ENCODE measurements at regions not wholly inside any gene's neighbourhood (a gene's known extent, or its start where the extent isn't known, plus 50 kb on each side); places are given as distances from the start of the nearest gene placed in this dataset.

GRCh38 chr9:87441251-87441650 is 56.4 kb upstream of the DAPK1 start:
- TF ChIP-seq REST (IDR thresholded peaks at IDR 0.05; ENCODE audit: insufficient read depth in 1 of 2, low read depth in 2 of 2, low read length in 2 of 2) (no peak), POLR2AphosphoS5 (IDR thresholded peaks at IDR 0.05; ENCODE audit: low read depth, low read length) (no peak), TAF1 (IDR thresholded peaks at IDR 0.05; ENCODE audit: borderline replicate concordance, insufficient read depth, low read length) (no peak)

- TF ChIP-seq POLR2AphosphoS5 (IDR thresholded peaks at IDR 0.05; ENCODE audit: low read depth, low read length) = no peak
- TF ChIP-seq FOXP2 (optimal IDR thresholded peaks at IDR 0.05; ENCODE audit: borderline replicate concordance, extremely low read depth, extremely low read length, insufficient read depth) = no peak
- TF ChIP-seq SIN3A (IDR thresholded peaks at IDR 0.05; ENCODE audit: borderline replicate concordance, insufficient read depth, low read length) = no peak
- TF ChIP-seq TAF1 (IDR thresholded peaks at IDR 0.05; ENCODE audit: borderline replicate concordance, insufficient read depth, low read length) = no peak
- TF ChIP-seq REST (IDR thresholded peaks at IDR 0.05; ENCODE audit: insufficient read depth in 1 of 2, low read depth in 2 of 2, low read length in 2 of 2) = no peak
Observed at GRCh38 chr9:87442451-87442850, 55.2 kb upstream of the DAPK1 start.

GRCh38 chr9:87443006-87443405 is 54.7 kb upstream of the DAPK1 start:
- TF ChIP-seq SIN3A (IDR thresholded peaks at IDR 0.05; ENCODE audit: borderline replicate concordance, insufficient read depth, low read length) = no peak
- no peak for TF ChIP-seq FOXP2 (optimal IDR thresholded peaks at IDR 0.05; ENCODE audit: borderline replicate concordance, extremely low read depth, extremely low read length, insufficient read depth)
- no peak for TF ChIP-seq POLR2AphosphoS5 (IDR thresholded peaks at IDR 0.05; ENCODE audit: low read depth, low read length)
- TF ChIP-seq TAF1 (IDR thresholded peaks at IDR 0.05; ENCODE audit: borderline replicate concordance, insufficient read depth, low read length) = no peak
- no peak for TF ChIP-seq REST (IDR thresholded peaks at IDR 0.05; ENCODE audit: insufficient read depth in 1 of 2, low read depth in 2 of 2, low read length in 2 of 2)

- TF ChIP-seq TAF1 (IDR thresholded peaks at IDR 0.05; ENCODE audit: borderline replicate concordance, insufficient read depth, low read length) = no peak
- TF ChIP-seq SIN3A (IDR thresholded peaks at IDR 0.05; ENCODE audit: borderline replicate concordance, insufficient read depth, low read length) = no peak
- no peak for TF ChIP-seq POLR2AphosphoS5 (IDR thresholded peaks at IDR 0.05; ENCODE audit: low read depth, low read length)
- TF ChIP-seq REST (IDR thresholded peaks at IDR 0.05; ENCODE audit: insufficient read depth in 1 of 2, low read depth in 2 of 2, low read length in 2 of 2) = no peak
- no peak for TF ChIP-seq FOXP2 (optimal IDR thresholded peaks at IDR 0.05; ENCODE audit: borderline replicate concordance, extremely low read depth, extremely low read length, insufficient read depth)
Observed at GRCh38 chr9:87443461-87443860, 54.2 kb upstream of the DAPK1 start.

GRCh38 chr9:87445646-87446045 is 52.0 kb upstream of the DAPK1 start:
- TF ChIP-seq TAF1 (IDR thresholded peaks at IDR 0.05; ENCODE audit: borderline replicate concordance, insufficient read depth, low read length) = no peak
- no peak for TF ChIP-seq FOXP2 (optimal IDR thresholded peaks at IDR 0.05; ENCODE audit: borderline replicate concordance, extremely low read depth, extremely low read length, insufficient read depth)
- no peak for TF ChIP-seq REST (IDR thresholded peaks at IDR 0.05; ENCODE audit: insufficient read depth in 1 of 2, low read depth in 2 of 2, low read length in 2 of 2)
- no peak for TF ChIP-seq SIN3A (IDR thresholded peaks at IDR 0.05; ENCODE audit: borderline replicate concordance, insufficient read depth, low read length)
- no peak for TF ChIP-seq POLR2AphosphoS5 (IDR thresholded peaks at IDR 0.05; ENCODE audit: low read depth, low read length)

Data from PFSK-1 (cell line).